Right ventricle myocardium inferior (tissue), 1 donor: ENCODE measurements at regions not wholly inside any gene's neighbourhood (a gene's known extent, or its start where the extent isn't known, plus 50 kb on each side); places are given as distances from the start of the nearest gene placed in this dataset.
"Not testable (repeated sequence)": the region's sequence is repeated elsewhere in the genome, so short reads cannot be mapped to it uniquely, and the experiment has no call there.

ENCODE experiments used
- ATAC-seq: fragments of 200-7000 bp; cut with Tn5 transposase; one replicate; pipeline ENCODE4 v1.9.1; 2020; ENCODE audit warnings: mild to moderate bottlenecking, moderate library complexity
- DNase-seq: peaks from one replicate; pipeline ENCODE4 v3.0.0; 2021; ENCODE audit errors: missing footprints
- intact Hi-C: fragments of 100-400 bp; cut with DNase I; formaldehyde crosslinking; loops from one replicate; pipeline ENCODE4 v1.11.0; 2022
- donor health status: DM: no; HTN: yes; CAD: no; lungs with severe emphysema.

GRCh38 chr2:87549561-87550202 is 198.2 kb upstream of the PLGLB2 start:
- ATAC-seq: peak; percentile 94
- intact Hi-C loops, DNase-seq: not testable (repeated sequence)

GRCh38 chr2:87554678-87555077 is 193.2 kb upstream of the PLGLB2 start:
- ATAC-seq, DNase-seq, intact Hi-C loops: not testable (repeated sequence)

GRCh38 chr2:87555082-87555481 is 192.8 kb upstream of the PLGLB2 start:
- intact Hi-C loops, ATAC-seq, DNase-seq: not testable (repeated sequence)

- intact Hi-C loops, ATAC-seq, DNase-seq: not testable (repeated sequence)
Observed at GRCh38 chr2:87559001-87559400, 188.9 kb upstream of the PLGLB2 start.

- intact Hi-C loops, DNase-seq, ATAC-seq: not testable (repeated sequence)
Observed at GRCh38 chr2:87559735-87560134, 188.2 kb upstream of the PLGLB2 start.

- ATAC-seq, DNase-seq, intact Hi-C loops: not testable (repeated sequence)
Observed at GRCh38 chr2:87565116-87565515, 182.8 kb upstream of the PLGLB2 start.

- ATAC-seq, DNase-seq, intact Hi-C loops: not testable (repeated sequence)
Observed at GRCh38 chr2:87566531-87566930, 181.4 kb upstream of the PLGLB2 start.

- ATAC-seq, intact Hi-C loops, DNase-seq: not testable (repeated sequence)
Observed at GRCh38 chr2:87567093-87567492, 180.8 kb upstream of the PLGLB2 start.

- ATAC-seq, intact Hi-C loops, DNase-seq: not testable (repeated sequence)
Observed at GRCh38 chr2:87567912-87568311, 180.0 kb upstream of the PLGLB2 start.

- ATAC-seq, DNase-seq, intact Hi-C loops: not testable (repeated sequence)
Observed at GRCh38 chr2:87568554-87569278, 179.2 kb upstream of the PLGLB2 start.

GRCh38 chr2:87569689-87570397 is 178.0 kb upstream of the PLGLB2 start:
- intact Hi-C loops, ATAC-seq, DNase-seq: not testable (repeated sequence)

GRCh38 chr2:87571889-87572465 is 175.9 kb upstream of the PLGLB2 start:
- DNase-seq, ATAC-seq, intact Hi-C loops: not testable (repeated sequence)

GRCh38 chr2:87572906-87573305 is 175.0 kb upstream of the PLGLB2 start:
- DNase-seq: peak; percentile 62
- intact Hi-C loops: not testable (repeated sequence)

GRCh38 chr2:87573386-87574192 is 174.3 kb upstream of the PLGLB2 start:
- ATAC-seq: peak; percentile 77
- DNase-seq, intact Hi-C loops: not testable (repeated sequence)

More at GRCh38 chr2:87572906-87573305, 175.0 kb upstream of the PLGLB2 start:
- not testable (repeated sequence) for ATAC-seq

GRCh38 chr2:87574193-87575119 is 173.4 kb upstream of the PLGLB2 start:
- ATAC-seq, DNase-seq, intact Hi-C loops: not testable (repeated sequence)

- intact Hi-C loops, ATAC-seq, DNase-seq: not testable (repeated sequence)
Observed at GRCh38 chr2:87575138-87575537, 172.7 kb upstream of the PLGLB2 start.

GRCh38 chr2:87577358-87577757 is 170.5 kb upstream of the PLGLB2 start:
- DNase-seq, intact Hi-C loops, ATAC-seq: not testable (repeated sequence)
